OCI-LY3 (cell line): ENCODE measurements at regions not wholly inside any gene's neighbourhood (a gene's known extent, or its start where the extent isn't known, plus 50 kb on each side); places are given as distances from the start of the nearest gene placed in this dataset.

Source experiments
- H2AFZ ChIP-seq: fragments of 200-600, 300-600 bp; shearing (Covaris generic); 2 replicates; pipeline ENCODE4 v1.6.0; 2014; ENCODE audit warnings: antibody characterized with exemption, low read depth, low read length
- H3K27ac ChIP-seq: fragments of 200-600, 300-600 bp; sonication (generic); 2 replicates; pipeline ENCODE4 v1.5.1; 2014; ENCODE audit warnings: mild to moderate bottlenecking, low read length, moderate library complexity, mixed read lengths
- H3K27me3 ChIP-seq: fragments of 200-600, 300-600 bp; sonication (generic); 2 replicates; pipeline ENCODE4 v1.6.1; 2014; ENCODE audit warnings: low read depth, low read length, mixed read lengths
- H3K36me3 ChIP-seq: fragments of 200-600, 300-600 bp; sonication (generic); replicated peaks from 2 replicates; pipeline ENCODE3; 2014; ENCODE audit warnings: low read depth, low read length, mixed read lengths
- H3K4me1 ChIP-seq: fragments of 300-600, 200-600 bp; sonication (generic); 2 replicates; pipeline ENCODE4 v1.6.1; 2014; ENCODE audit warnings: low read length, mixed read lengths
- H3K4me2 ChIP-seq: fragments of 200-600, 300-600 bp; sonication (generic); 2 replicates; pipeline ENCODE4 v1.6.1; 2014; ENCODE audit warnings: low read length, mixed read lengths
- H3K4me3 ChIP-seq: fragments of 300-600, 200-600 bp; sonication (generic); 2 replicates; pipeline ENCODE4 v1.5.1; 2014; ENCODE audit warnings: antibody characterized with exemption, mild to moderate bottlenecking, low read length, moderate library complexity
- H3K79me2 ChIP-seq: fragments of 300-600, 200-600 bp; shearing (Covaris generic); 2 replicates; pipeline ENCODE4 v1.6.1; 2014; ENCODE audit warnings: mild to moderate bottlenecking, low read length, mixed read lengths
- H3K9ac ChIP-seq: fragments of 300-600, 200-600 bp; shearing (Covaris generic); 2 replicates; pipeline ENCODE4 v1.6.0; 2014; ENCODE audit warnings: mild to moderate bottlenecking, low read length, moderate library complexity
- H3K9me3 ChIP-seq: fragments of 200-600, 300-600 bp; shearing (Covaris generic); 2 replicates; pipeline ENCODE4 v1.6.1; 2014; ENCODE audit warnings: low read length, mixed read lengths; ENCODE audit not compliant: insufficient read depth
- H4K20me1 ChIP-seq: fragments of 200-600, 300-600 bp; sonication (generic); 2 replicates; pipeline ENCODE4 v1.6.1; 2016; ENCODE audit warnings: low read length, mixed read lengths; ENCODE audit not compliant: insufficient read depth
- EZH2phosphoT487 ChIP-seq: fragments of 200-600 bp; shearing (Covaris generic); IDR thresholded peaks from 2 replicates; pipeline ENCODE4 v1.6.1; 2018; ENCODE audit warnings: antibody characterized with exemption, mixed run types, low read depth
- TF ChIP-seq, protein P1 (sequence below): fragments of 200-600, 300-600 bp; sonication (generic); IDR thresholded peaks from 2 replicates; pipeline ENCODE4 v1.5.1; 2014; ENCODE audit warnings: antibody characterized with exemption, low read length, low read depth

DNA sequence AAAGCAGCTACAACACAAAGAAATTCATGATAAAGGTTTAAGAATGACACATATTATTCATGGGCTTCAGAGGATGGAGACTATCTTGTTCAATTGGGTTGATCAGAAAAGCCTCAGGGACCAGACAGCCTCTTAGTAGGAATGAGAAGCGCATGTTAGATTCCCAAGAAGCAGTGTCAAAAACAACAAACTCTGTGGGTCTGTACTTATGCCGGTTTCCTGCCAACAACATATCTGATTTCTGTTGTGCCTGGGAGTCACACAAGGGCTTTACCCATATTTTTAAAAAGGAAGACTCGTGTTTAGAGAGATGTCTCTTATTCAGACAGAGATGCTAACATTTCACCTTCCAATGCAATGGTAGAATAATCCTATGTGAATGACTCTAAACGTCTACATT, 2180.6 kb upstream of the CELF4 start:
- H3K4me2 ChIP-seq = no peak overlapping the region
- H3K4me3 ChIP-seq = no peak overlapping the region
- no peak overlapping the region for H3K9ac ChIP-seq
- no peaks in the 10 kb centered on the region for H3K4me1 ChIP-seq
- no peaks in the 10 kb centered on the region for H4K20me1 ChIP-seq
- no peaks in the 10 kb centered on the region for H3K9me3 ChIP-seq
- H3K79me2 ChIP-seq = no peaks in the 10 kb centered on the region
- H3K27ac ChIP-seq = no peak overlapping the region
- H2AFZ ChIP-seq = no peak overlapping the region
- no peaks in the 10 kb centered on the region for H3K27me3 ChIP-seq
- H3K36me3 ChIP-seq = no peaks in the 10 kb centered on the region
- TF ChIP-seq, protein P1, sequence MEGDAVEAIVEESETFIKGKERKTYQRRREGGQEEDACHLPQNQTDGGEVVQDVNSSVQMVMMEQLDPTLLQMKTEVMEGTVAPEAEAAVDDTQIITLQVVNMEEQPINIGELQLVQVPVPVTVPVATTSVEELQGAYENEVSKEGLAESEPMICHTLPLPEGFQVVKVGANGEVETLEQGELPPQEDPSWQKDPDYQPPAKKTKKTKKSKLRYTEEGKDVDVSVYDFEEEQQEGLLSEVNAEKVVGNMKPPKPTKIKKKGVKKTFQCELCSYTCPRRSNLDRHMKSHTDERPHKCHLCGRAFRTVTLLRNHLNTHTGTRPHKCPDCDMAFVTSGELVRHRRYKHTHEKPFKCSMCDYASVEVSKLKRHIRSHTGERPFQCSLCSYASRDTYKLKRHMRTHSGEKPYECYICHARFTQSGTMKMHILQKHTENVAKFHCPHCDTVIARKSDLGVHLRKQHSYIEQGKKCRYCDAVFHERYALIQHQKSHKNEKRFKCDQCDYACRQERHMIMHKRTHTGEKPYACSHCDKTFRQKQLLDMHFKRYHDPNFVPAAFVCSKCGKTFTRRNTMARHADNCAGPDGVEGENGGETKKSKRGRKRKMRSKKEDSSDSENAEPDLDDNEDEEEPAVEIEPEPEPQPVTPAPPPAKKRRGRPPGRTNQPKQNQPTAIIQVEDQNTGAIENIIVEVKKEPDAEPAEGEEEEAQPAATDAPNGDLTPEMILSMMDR = no peak
- no peak for TF ChIP-seq EZH2phosphoT487

DNA sequence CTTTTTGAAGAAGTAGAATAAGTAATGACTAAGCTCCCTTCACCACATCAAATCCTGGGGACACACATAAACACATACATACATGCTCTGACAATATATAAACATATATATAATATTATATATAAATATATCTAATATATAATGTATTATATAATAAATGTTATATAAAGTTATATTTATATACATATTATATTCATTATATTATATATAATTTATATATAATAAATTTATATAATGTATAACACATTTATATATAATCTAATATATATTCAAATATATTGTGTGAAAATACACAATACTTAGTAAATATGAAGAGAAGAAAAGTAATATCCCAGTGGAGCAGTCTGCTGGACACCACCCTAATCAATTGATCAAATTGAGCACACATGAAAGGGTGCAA, 2177.9 kb upstream of the CELF4 start:
- Histone ChIP-seq H3K9ac (no peak overlapping the region), H3K4me1 (no peaks in the 10 kb centered on the region), H4K20me1 (no peaks in the 10 kb centered on the region), H3K9me3 (no peaks in the 10 kb centered on the region), H3K4me2 (no peak overlapping the region), H3K4me3 (no peak overlapping the region), H3K27me3 (no peaks in the 10 kb centered on the region), H3K36me3 (no peaks in the 10 kb centered on the region), H3K79me2 (no peaks in the 10 kb centered on the region), H3K27ac (no peak overlapping the region), H2AFZ (no peak overlapping the region)
- no peak for TF ChIP-seq EZH2phosphoT487
- TF ChIP-seq, protein P1 = no peak

DNA sequence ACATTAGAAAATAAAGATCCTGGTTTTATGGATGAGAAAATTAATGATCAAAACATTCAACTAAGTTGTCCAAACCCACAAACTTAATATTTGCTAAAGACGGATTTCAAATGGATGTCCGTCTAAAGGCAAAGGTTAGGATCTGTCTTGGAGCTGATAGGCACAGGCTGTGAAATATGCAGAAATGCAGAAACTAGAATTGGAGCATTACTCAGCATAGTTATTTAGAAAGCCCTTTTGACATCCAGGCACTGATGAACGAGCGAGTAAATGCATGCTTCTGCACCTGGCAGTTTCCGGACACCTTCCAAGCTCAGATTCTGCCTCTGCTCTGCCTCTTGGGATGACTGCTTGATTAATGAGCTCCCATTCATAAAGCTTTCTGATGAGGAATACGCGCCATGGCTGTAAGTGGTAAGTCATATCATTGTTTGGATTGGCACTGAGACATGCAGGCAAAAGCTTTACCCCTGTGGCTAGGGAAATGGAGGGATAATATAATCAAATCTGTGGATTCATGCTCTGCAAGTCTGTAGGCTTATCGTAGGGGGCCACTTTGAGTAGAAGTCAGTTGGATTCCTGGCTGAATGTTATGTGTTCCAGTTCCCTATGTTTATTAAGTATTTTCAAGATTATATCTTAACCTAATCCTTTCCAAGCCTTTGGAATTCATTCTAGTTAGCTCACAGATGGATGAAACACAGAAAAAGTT, 2176.3 kb upstream of the CELF4 start:
- no peaks in the 10 kb centered on the region for H3K79me2 ChIP-seq
- H2AFZ ChIP-seq = no peak overlapping the region
- H3K27me3 ChIP-seq = no peaks in the 10 kb centered on the region
- H3K4me3 ChIP-seq = no peak overlapping the region
- TF ChIP-seq EZH2phosphoT487 = no peak
- TF ChIP-seq, protein P1 = no peak
- no peak overlapping the region for H3K27ac ChIP-seq
- no peaks in the 10 kb centered on the region for H3K36me3 ChIP-seq
- no peaks in the 10 kb centered on the region for H4K20me1 ChIP-seq
- no peaks in the 10 kb centered on the region for H3K4me1 ChIP-seq
- no peaks in the 10 kb centered on the region for H3K9me3 ChIP-seq
- H3K4me2 ChIP-seq = no peak overlapping the region
- no peak overlapping the region for H3K9ac ChIP-seq

DNA sequence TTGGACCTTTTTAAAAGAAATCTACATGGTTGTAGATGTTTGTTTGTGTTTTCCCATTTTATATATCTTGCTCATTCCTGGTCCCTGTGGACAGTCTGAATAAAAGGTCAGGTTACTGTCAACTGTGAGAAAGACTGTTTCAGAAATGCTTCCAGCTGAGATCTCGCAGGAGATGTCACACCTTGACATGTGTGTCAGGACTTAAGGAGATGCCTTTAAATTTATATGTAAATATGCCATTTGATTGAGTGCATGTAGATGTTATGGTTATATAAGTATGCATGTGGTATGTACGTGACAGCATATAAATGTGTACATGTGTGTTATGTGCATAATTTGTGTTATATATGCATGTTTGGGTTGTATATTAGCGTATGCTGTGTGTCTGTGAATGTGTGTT, 2172.3 kb upstream of the CELF4 start:
- Histone ChIP-seq H3K4me3 (no peak overlapping the region), H3K27me3 (no peaks in the 10 kb centered on the region), H3K4me1 (no peaks in the 10 kb centered on the region), H4K20me1 (no peaks in the 10 kb centered on the region), H3K36me3 (no peaks in the 10 kb centered on the region), H3K79me2 (no peaks in the 10 kb centered on the region), H3K9ac (no peak overlapping the region), H2AFZ (no peak overlapping the region), H3K9me3 (no peaks in the 10 kb centered on the region), H3K4me2 (no peak overlapping the region), H3K27ac (no peak overlapping the region)
- TF ChIP-seq EZH2phosphoT487 = no peak
- TF ChIP-seq, protein P1 = no peak
